Omental fat pad (tissue), 3 donors: ENCODE measurements at regions not wholly inside any gene's neighbourhood (a gene's known extent, or its start where the extent isn't known, plus 50 kb on each side); places are given as distances from the start of the nearest gene placed in this dataset.
"Not testable (repeated sequence)": the region's sequence is repeated elsewhere in the genome, so short reads cannot be mapped to it uniquely, and the experiment has no call there.

Experiments
- ATAC-seq: fragments of 150-250 bp; one replicate; pipeline ENCODE4 v1.9.1; 2016; ENCODE audit warnings: mild to moderate bottlenecking, moderate library complexity; ENCODE audit not compliant: low FRiP score
- DNase-seq: peaks from one replicate; pipeline ENCODE4 v3.0.0-alpha.2; 2019; ENCODE audit warnings: low spot score
- TF ChIP-seq, protein P1 (sequence below), 3 donors: fragments of 450-650 bp; IDR thresholded peaks; one replicate each; pipeline ENCODE4 v1.5.1; 2016 to 2017; ENCODE audit warnings: antibody characterized with exemption in 3 of 3, mild to moderate bottlenecking in 3 of 3, moderate library complexity in 2 of 3

DNA sequence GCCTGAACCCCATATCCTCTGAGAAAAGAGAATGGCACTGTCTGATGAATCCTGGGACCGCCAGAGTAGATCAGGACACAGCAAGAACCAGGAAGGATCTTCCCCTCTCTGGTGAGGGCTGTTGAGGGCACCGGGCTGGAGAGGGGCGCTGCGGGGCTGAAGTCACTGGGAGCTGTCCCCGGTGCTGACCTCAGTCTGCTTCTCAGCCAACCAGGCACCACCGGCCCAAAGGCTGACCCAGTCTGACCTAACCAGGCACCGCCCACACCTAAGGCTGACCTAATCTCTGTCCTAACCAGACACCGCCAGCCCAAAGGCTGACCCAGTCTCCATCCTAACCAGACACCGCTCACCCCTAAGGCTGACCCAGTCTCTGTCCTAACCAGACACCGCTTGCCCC lies 82.8 kb downstream of the CPZ start:
- DNase-seq (no peak), ATAC-seq (no peak)
- TF ChIP-seq, protein P1, sequence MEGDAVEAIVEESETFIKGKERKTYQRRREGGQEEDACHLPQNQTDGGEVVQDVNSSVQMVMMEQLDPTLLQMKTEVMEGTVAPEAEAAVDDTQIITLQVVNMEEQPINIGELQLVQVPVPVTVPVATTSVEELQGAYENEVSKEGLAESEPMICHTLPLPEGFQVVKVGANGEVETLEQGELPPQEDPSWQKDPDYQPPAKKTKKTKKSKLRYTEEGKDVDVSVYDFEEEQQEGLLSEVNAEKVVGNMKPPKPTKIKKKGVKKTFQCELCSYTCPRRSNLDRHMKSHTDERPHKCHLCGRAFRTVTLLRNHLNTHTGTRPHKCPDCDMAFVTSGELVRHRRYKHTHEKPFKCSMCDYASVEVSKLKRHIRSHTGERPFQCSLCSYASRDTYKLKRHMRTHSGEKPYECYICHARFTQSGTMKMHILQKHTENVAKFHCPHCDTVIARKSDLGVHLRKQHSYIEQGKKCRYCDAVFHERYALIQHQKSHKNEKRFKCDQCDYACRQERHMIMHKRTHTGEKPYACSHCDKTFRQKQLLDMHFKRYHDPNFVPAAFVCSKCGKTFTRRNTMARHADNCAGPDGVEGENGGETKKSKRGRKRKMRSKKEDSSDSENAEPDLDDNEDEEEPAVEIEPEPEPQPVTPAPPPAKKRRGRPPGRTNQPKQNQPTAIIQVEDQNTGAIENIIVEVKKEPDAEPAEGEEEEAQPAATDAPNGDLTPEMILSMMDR (IDR thresholded peaks at IDR 0.05): no peak

DNA sequence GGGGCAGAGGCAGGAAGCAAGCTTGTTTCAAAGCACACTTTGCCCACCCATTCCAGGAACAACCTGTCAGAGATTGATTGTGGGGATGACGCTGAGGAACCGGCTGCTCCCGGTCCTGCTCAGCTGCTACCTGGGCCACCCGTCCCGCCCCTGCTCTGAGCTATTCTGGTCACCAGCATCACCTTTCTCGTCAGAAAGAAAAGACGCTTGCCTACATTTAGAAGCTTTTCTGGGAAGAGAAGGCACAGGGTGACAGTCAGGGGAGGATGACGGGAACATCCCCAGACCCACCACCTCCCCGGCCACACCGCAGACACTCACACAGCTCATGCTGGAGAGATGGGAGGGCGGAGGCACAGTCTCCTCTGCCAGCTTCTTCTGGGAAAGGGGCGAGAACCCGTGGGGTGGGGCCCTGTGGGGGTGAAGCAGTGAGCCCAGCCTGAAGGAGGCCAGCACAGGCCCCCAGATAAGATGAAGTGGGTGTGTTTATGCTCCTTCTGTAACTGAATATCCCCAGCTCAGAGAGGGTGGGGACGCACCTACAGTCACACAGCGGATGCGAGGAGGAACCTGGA lies 81.8 kb downstream of the CPZ start:
- TF ChIP-seq, protein P1 (IDR thresholded peaks at IDR 0.05): no peak
- ATAC-seq (no peak), DNase-seq (no peak)

DNA sequence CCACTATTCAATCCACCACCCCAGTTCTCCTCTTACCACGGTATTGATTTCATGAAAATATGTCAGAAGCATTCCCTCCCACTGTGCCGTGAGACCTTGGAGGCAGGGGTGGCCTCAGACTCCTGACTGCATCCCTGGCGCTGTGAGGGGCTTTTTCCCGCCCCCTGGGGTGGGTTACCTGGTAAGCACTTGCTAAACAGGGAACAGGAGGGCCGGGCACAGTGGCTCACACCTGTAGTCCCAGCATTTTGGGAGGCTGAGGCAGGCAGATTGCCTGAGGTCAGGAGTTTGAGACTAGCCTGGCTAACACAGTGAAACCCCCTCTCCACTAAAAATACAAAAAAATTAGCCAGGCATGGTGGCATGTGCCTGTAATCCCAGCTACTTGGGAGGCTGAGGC lies 80.5 kb downstream of the CPZ start:
- DNase-seq: not testable (repeated sequence)

DNA sequence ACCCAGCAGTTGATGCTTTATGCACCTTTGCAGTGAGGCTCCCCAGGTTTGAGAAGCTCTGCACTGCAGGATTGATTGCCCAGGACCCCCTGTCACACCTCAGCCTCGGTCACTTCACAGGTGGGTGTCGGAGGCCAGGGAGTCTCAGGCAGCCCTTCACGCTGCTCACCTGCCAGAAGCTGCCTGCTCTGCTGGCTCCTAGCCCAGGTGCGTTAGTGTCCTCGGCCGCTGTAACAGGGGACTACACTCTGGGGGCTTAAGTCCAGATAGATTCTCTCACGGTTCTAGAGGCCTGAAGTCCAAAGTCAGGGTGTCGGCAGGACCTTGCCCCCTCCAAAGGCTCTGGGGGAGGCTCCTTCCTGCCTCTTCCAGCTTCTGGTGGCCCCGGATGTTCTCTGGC lies 79.9 kb downstream of the CPZ start:
- ATAC-seq (no peak), DNase-seq (no peak)
- TF ChIP-seq, protein P1 (IDR thresholded peaks at IDR 0.05): no peak

More for the DNA sequence above, 80.5 kb downstream of the CPZ start:
- not testable (repeated sequence) for ATAC-seq

DNA sequence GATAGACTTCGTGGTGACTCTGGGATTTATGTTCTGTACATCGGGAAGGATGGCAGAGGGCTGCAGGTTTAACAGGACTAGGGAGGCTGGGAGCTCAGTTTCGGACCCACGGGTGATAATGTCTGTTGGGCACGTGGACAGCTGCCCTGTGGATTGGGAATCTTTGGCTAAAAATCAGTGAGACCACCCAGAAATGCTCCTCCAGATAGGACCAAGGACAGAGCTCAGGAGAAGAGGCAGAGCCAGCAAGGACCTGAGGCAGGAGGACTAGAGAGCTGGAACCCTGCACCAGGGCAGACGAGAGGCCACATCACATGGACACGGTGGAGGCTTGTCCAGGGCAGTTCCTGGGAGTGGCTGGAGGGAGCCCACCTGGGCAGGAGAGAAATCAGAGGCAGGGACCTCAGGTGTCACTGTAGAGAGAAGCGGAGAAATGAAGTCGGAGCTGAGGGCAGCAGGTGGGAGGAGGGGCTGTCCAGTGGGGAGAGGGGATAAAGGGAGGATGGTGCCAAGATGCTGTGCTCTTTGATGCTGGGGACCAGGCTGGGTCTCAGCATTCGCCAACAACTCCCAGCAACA lies 79.2 kb downstream of the CPZ start:
- DNase-seq (no peak), ATAC-seq (no peak)
- TF ChIP-seq, protein P1 (IDR thresholded peaks at IDR 0.05): no peak
